Tibial artery (tissue), 4 donors: ENCODE measurements at regions not wholly inside any gene's neighbourhood (a gene's known extent, or its start where the extent isn't known, plus 50 kb on each side); places are given as distances from the start of the nearest gene placed in this dataset.

Experiments used
- DNase-seq, 2 donors: peaks; one replicate each; pipeline ENCODE4 v3.0.0-alpha.2; 2019
- H3K27ac ChIP-seq, 2 donors: fragments of 200-600 bp; sonication (generic) in 1 of 2; 1 replicate in 1 of 2; 2 replicates in 1 of 2; pipeline ENCODE4 v1.5.1; 2018 to 2019; ENCODE audit warnings: mild to moderate bottlenecking in 1 of 2
- H3K27me3 ChIP-seq, 2 donors: fragments of 200-600 bp; sonication (generic) in 1 of 2; one replicate each; pipeline versions ENCODE4 v1.5.1 to v1.6.0; 2016 to 2019
- H3K36me3 ChIP-seq, 3 donors: fragments of 200-600 bp; sonication (generic) in 2 of 3; one replicate each; pipeline ENCODE4 v1.5.1; 2016 to 2019; ENCODE audit warnings: mild to moderate bottlenecking in 2 of 3
- H3K4me1 ChIP-seq, 4 donors: fragments of 200-600 bp; sonication (generic) in 2 of 4; 1 replicate in 3 of 4; 2 replicates in 1 of 4; pipeline ENCODE4 v1.5.1; 2016 to 2019
- H3K4me3 ChIP-seq, 2 donors: fragments of 200-600 bp; sonication (generic) in 1 of 2; 1 replicate in 1 of 2; 2 replicates in 1 of 2; pipeline ENCODE4 v1.5.1; 2018 to 2019; ENCODE audit warnings: mild to moderate bottlenecking in 2 of 2
- H3K9me3 ChIP-seq, 3 donors: fragments of 200-600 bp; sonication (generic) in 1 of 3; one replicate each; pipeline ENCODE4 v1.5.1; 2016 to 2019
- intact Hi-C: fragments of 100-400 bp; cut with DNase I; formaldehyde crosslinking; loops from one replicate; pipeline ENCODE4 v1.15.0; 2023; ENCODE audit warnings: low total_unique reads
- TF ChIP-seq, protein P1 (sequence below), 2 experiments: fragments of 200-600 bp in 1 of 2; fragments of 450-650 bp in 1 of 2; IDR thresholded peaks; one replicate each; pipeline ENCODE4 v1.5.1; 2017 to 2019; ENCODE audit warnings: antibody characterized with exemption in 2 of 2, mild to moderate bottlenecking in 1 of 2, moderate library complexity in 1 of 2

DNA sequence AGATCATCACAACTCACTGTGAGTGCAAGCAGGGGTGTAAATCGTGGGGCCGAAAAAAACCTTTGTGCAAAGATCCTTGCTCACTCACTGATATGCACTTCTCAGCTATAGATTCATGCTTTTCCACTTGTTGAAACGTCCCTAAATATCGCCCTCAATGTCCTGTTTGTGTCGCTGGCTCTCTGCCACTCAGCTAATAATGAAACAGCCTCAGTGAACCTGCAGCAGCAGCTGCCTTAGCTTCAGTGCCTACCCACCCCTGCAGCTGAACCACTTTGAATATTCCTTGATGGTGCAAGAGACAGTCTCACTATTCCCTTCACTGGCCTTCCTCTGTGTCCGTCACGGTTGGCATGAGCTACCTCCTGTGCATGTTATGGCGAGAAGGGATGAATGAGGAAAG lies 128.9 kb upstream of the NAA20 start:
- Histone ChIP-seq H3K27ac (peak overlapping the region; percentile 82 to 86), H3K36me3 (peaks cover 0 to 6% (median 2%) of the 10 kb centered on the region in 3 donors), H3K9me3 (no peaks in the 10 kb centered on the region), H3K4me1 (peaks cover 0 to 67% (median 39%) of the 10 kb centered on the region in 4 donors), H3K4me3 (peak overlapping the region; percentile 0 to 11), H3K27me3 (no peaks in the 10 kb centered on the region)
- TF ChIP-seq, protein P1, sequence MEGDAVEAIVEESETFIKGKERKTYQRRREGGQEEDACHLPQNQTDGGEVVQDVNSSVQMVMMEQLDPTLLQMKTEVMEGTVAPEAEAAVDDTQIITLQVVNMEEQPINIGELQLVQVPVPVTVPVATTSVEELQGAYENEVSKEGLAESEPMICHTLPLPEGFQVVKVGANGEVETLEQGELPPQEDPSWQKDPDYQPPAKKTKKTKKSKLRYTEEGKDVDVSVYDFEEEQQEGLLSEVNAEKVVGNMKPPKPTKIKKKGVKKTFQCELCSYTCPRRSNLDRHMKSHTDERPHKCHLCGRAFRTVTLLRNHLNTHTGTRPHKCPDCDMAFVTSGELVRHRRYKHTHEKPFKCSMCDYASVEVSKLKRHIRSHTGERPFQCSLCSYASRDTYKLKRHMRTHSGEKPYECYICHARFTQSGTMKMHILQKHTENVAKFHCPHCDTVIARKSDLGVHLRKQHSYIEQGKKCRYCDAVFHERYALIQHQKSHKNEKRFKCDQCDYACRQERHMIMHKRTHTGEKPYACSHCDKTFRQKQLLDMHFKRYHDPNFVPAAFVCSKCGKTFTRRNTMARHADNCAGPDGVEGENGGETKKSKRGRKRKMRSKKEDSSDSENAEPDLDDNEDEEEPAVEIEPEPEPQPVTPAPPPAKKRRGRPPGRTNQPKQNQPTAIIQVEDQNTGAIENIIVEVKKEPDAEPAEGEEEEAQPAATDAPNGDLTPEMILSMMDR (IDR thresholded peaks at IDR 0.05) = no peak
- DNase-seq = peak in 1 of 2 donors; percentile 33
- intact Hi-C loops = no loop called here

DNA sequence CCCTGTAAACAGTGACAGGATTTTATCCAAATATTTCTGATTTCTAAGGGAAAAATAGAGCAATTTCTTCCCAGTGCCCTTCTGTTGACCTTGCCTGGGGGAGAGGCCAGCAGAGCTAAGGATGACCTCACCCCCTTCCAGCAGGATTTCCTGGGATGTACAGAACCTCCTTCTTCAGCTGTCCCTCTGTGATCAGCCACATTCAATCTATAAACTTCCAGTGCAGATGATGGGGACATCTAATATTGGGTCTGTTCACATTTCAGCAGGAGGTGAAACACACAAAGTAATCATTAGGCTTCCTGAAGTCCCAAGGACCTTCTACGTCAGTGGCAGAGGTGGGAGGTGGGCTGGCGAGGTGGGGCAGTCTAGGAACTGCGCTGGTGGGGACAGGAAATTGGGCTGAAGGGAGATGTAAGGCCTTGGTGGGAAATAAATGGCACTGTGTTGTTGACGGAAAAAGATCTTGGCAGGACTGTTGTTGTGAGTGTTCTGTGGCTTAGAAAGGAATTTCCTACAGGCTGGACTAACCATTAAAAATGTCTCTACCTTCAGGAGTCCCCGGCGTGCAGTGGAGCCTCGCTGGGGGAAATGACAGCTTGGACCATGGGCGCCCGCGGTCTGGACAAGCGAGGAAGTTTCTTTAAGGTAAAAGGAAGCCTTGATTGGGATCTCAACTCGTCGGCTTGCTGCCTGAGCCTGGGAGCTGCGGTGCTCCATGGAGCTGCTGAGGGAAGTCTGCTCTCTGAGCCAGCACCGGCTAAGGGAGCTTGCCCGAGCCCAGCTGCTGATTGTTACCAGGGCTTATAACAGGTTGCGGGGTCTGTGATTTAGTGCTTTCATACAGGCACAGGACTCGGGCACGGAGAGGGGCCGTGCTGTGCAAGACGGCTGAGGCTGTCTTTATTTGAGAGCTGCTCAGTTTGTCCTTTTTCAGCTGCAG lies 127.9 kb upstream of the NAA20 start:
- H3K27ac ChIP-seq = peak overlapping the region; percentile 82 to 86
- H3K9me3 ChIP-seq = no peaks in the 10 kb centered on the region
- TF ChIP-seq, protein P1 (IDR thresholded peaks at IDR 0.05) = no peak
- peak; percentile 51 to 77 for DNase-seq
- peaks cover 0 to 9% (median 6%) of the 10 kb centered on the region in 3 donors for H3K36me3 ChIP-seq
- intact Hi-C loops = no loop called here
- no peaks in the 10 kb centered on the region for H3K27me3 ChIP-seq
- peaks cover 0 to 67% (median 39%) of the 10 kb centered on the region in 4 donors for H3K4me1 ChIP-seq
- H3K4me3 ChIP-seq = peak overlapping the region; percentile 41 to 50

DNA sequence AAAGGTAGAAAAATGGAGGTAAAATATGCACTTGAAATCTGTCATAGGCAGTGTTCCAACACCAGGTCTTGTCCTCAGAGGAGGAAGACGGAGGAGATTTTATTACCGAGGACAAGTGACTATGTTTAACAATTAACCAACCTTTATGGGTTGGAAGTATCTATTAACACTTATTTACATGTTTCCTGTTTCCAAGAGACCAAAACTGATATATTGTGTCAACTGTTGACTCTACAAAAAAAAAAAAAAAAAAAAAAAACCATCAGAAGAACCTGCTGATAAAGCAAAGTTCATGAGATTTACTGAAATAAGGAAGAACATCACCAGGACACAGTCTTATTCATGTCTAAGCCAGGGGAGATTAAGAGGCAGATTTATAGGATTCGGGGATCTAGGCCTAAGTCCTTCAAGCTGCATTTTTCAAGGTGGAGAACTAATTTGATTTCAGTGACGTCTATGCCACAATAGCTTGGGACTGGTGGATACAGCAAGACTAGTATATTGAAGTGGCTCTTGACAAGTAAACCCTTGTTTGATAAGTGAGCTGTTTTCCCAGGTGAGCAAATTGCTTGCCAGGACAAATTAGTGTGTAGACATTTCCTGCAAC lies 126.6 kb upstream of the NAA20 start:
- intact Hi-C loops = no loop called here
- peak overlapping the region; percentile 41 to 50 for H3K4me3 ChIP-seq

DNA sequence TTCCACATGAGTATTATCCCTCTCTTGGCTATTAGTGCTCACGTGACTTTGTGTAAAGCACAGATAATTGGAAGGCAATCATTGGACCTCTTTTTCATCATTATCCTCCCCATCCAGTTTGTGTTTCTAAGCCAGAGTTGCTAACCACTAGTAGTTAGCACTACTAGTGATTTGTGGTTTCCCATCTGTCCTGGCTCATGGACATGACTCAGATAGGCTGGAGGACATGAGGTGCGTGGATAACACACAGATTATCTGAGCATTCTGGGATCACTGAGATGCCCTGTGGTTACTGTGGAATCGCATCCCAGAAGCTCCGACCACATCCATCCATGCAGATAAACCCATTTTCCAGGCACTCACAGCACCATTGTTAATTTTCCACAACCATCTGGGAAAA lies 123.8 kb upstream of the NAA20 start:
- intact Hi-C loops = no loop called here
- no peaks in the 10 kb centered on the region for H3K27me3 ChIP-seq

More for the DNA sequence above, 126.6 kb upstream of the NAA20 start:
- Histone ChIP-seq H3K36me3 (peaks cover 5 to 19% (median 6%) of the 10 kb centered on the region in 3 donors), H3K27me3 (no peaks in the 10 kb centered on the region), H3K9me3 (no peaks in the 10 kb centered on the region), H3K4me1 (peaks cover 0 to 63% (median 38%) of the 10 kb centered on the region in 4 donors), H3K27ac (peak overlapping the region; percentile 82 to 86)
- no peak for DNase-seq
- TF ChIP-seq, protein P1 (IDR thresholded peaks at IDR 0.05) = no peak

DNA sequence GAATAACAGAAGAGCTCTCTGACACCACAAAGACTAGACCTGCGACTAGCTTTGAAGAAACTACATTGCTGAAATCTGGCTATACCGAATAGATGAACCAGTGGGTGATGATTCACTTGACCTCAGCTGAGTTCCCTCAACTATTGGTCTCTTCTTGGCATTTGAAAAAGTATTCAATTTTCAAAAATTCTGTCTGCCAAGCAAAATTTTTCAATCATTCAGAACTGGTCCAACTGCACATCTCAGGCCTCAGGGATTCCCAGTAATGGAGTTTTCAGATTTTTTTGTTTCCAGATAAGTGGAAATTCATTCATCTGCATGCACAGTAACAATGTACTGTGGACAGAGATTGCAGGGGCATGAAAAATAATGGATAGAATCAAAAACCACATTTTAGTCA lies 121.4 kb upstream of the NAA20 start:
- Histone ChIP-seq H3K27me3 (no peaks in the 10 kb centered on the region), H3K9me3 (peaks cover 0 to 10% (median 0%) of the 10 kb centered on the region in 3 donors), H3K4me3 (no peak overlapping the region), H3K27ac (no peak overlapping the region), H3K4me1 (peaks cover 0 to 24% (median 0%) of the 10 kb centered on the region in 4 donors), H3K36me3 (peaks cover 5 to 25% (median 24%) of the 10 kb centered on the region in 3 donors)
- intact Hi-C loops = no loop called here
- TF ChIP-seq, protein P1 (IDR thresholded peaks at IDR 0.05) = no peak
- no peak for DNase-seq

More for the DNA sequence above, 123.8 kb upstream of the NAA20 start:
- no peak for DNase-seq
- Histone ChIP-seq H3K27ac (no peak overlapping the region), H3K4me3 (no peak overlapping the region), H3K4me1 (peaks cover 0 to 47% (median 15%) of the 10 kb centered on the region in 4 donors), H3K36me3 (peaks cover 5 to 24% (median 13%) of the 10 kb centered on the region in 3 donors), H3K9me3 (no peaks in the 10 kb centered on the region)
- TF ChIP-seq, protein P1 (IDR thresholded peaks at IDR 0.05) = no peak
